Fibroblast of skin of left quadriceps (primary cell): ENCODE measurements at regions not wholly inside any gene's neighbourhood (a gene's known extent, or its start where the extent isn't known, plus 50 kb on each side); places are given as distances from the start of the nearest gene placed in this dataset.

Experiments
- DNase-seq, 2 experiments: peaks; one replicate each; pipeline ENCODE4 v3.0.0-alpha.2; 2013; ENCODE audit warnings: low read depth in 2 of 2

- DNase-seq = no peak
Measured at GRCh38 chr20:1790386-1790785, 104.8 kb upstream of the SIRPA start.

GRCh38 chr20:1788044-1788443 lies 107.2 kb upstream of the SIRPA start:
- DNase-seq = no peak

GRCh38 chr20:1786486-1786885 lies 108.7 kb upstream of the SIRPA start:
- no peak for DNase-seq

- DNase-seq = no peak
Measured at GRCh38 chr20:1784586-1784985, 110.6 kb upstream of the SIRPA start.

GRCh38 chr20:1783245-1783644 lies 112.0 kb upstream of the SIRPA start:
- DNase-seq = no peak

GRCh38 chr20:1782181-1782580 lies 113.0 kb upstream of the SIRPA start:
- no peak for DNase-seq

GRCh38 chr20:1779567-1779966 lies 115.6 kb upstream of the SIRPA start:
- no peak for DNase-seq

GRCh38 chr20:1778338-1778737 lies 116.9 kb upstream of the SIRPA start:
- DNase-seq = no peak

GRCh38 chr20:1777476-1777820 lies 117.8 kb upstream of the SIRPA start:
- DNase-seq = no peak

GRCh38 chr20:1776681-1777475 lies 118.3 kb upstream of the SIRPA start:
- peak; percentile 85 to 86 for DNase-seq

- DNase-seq = no peak
Measured at GRCh38 chr20:1775117-1775516, 117.5 kb upstream of the SIRPG start.

GRCh38 chr20:1774479-1774878 lies 116.9 kb upstream of the SIRPG start:
- DNase-seq = no peak

- DNase-seq = no peak
Measured at GRCh38 chr20:1773816-1774215, 116.2 kb upstream of the SIRPG start.

GRCh38 chr20:1769491-1769890 lies 111.9 kb upstream of the SIRPG start:
- no peak for DNase-seq

- DNase-seq = no peak
Measured at GRCh38 chr20:1766731-1767130, 109.2 kb upstream of the SIRPG start.

GRCh38 chr20:1764136-1765033 lies 106.8 kb upstream of the SIRPG start:
- DNase-seq = peak; percentile 47 to 50

- DNase-seq = no peak
Measured at GRCh38 chr20:1761598-1761997, 104.0 kb upstream of the SIRPG start.

GRCh38 chr20:1761116-1761515 lies 103.5 kb upstream of the SIRPG start:
- peak; percentile 44 to 55 for DNase-seq

GRCh38 chr20:1758765-1759164 lies 101.2 kb upstream of the SIRPG start:
- no peak for DNase-seq

GRCh38 chr20:1757606-1758512 lies 100.3 kb upstream of the SIRPG start:
- no peak for DNase-seq

- no peak for DNase-seq
Measured at GRCh38 chr20:1757072-1757471, 99.5 kb upstream of the SIRPG start.

GRCh38 chr20:1754749-1755148 lies 97.2 kb upstream of the SIRPG start:
- no peak for DNase-seq
